HG03565 (cell line): ENCODE measurements at regions not wholly inside any gene's neighbourhood (a gene's known extent, or its start where the extent isn't known, plus 50 kb on each side); places are given as distances from the start of the nearest gene placed in this dataset.
"Not testable (repeated sequence)": the region's sequence is repeated elsewhere in the genome, so short reads cannot be mapped to it uniquely, and the experiment has no call there.

Experiments
- ATAC-seq: cut with Tn5 transposase; IDR thresholded peaks from one replicate; pipeline ENCODE4 v1.9.1; 2021; ENCODE audit warnings: mild to moderate bottlenecking, moderate library complexity; ENCODE audit not compliant: unreplicated experiment

DNA sequence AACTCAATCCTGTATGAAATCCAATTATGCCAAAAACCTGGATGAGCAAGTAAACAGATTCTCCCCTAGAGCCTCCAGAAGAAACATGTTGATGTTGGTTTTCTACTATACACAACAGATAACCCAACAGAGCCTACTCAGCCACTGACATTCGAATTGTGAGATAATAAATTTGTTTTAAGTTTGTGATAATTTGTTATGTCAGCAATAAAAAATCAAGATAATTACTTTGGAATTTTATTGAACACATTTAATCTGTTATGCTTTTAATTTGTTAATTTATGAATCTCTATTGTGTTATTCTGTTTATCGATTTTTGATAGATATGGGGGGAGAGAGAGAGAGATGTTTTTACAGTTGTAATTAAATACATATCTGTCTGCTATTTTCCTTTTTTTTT lies 1016.1 kb upstream of the PCDH7 start:
- no peak for ATAC-seq

DNA sequence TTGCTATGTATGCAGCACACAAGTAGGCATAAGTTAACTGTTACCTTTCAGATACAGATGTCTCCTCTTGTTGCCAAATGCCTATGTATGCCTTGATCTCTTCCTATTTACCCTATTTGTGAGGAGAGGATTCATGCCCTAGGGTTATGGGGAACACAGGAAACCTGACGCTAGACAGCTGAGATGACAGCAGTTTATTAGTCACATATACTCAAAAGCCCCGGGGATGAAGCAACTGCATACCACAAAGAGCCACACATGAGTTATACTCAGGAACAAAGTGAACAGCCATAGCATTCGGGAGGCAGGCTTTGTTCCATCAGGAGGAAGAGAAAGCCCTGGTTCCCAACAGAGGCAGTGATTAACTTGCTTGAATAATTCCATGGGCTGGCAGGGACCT lies 1011.7 kb upstream of the PCDH7 start:
- no peak for ATAC-seq

DNA sequence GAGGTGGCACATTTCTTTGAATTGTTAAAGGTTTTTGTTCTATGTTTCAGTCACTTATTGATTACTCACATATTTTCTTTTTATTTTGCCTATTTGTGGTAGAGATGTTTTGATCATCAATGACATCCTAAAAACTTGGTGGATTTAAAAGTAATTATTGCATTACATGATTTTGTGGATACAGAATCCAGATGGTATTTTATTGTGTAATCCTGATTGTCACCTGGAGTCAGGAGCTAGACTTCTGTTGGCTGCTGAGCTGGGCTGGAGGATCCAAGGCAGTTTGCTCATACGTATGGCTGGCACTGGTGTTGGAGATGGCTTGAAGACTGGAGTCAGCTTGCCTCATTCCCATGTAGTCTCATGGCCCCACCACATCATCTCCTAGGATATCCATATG lies 1009.6 kb upstream of the PCDH7 start:
- no peak for ATAC-seq

DNA sequence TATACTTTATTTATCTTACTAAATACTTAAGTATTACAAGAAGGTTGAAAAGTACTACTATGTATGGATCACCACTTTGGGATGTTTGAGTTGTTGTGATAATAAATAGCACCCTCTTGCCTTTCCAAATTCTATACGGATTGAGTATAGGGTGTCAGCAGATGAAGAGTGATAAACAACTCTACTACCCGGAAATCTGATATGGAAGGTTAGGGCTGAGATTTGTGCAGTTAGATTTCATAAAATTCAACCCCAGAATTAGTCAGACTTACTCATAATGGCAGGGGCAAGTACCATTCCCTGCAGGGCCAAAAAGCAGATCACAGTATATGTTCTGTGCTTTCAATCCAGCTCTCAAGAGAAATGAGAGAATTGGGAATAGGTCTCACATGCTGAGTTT lies 1008.9 kb upstream of the PCDH7 start:
- no peak for ATAC-seq

DNA sequence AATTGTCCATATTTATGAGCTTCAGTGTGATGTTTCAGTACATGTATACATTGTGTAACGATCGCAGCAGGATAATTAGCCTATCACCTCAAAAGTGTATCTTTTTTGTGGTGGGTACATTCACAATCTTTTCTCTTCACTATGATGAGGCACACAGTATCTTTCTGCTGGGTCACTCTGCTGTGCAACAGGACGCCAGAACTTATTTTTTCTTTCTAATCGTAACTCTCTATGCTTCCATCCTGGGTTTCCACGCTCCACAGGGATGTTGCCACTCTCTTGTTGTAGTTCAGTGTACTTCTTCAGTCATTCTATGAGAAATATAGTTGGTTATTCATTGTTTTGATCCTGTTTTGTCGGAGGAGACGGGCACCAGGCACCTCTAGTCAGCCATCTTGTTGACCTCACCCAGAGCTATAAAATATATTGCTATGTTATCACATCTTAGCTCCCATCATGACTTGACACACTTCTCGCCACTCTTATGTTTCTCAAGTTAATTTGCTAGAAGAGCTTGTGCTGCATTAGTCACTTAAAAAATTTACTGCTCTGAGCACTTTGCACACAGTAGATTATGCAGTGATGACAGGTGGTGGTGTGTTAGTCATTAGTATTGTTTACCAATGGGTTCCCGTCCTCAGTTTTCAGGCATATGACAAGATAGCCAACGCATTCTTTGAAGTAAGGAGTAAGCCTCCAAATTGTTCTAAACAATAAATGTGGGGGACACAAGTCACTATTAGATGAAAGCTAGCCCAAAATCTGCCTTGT lies 1002.7 kb upstream of the PCDH7 start:
- ATAC-seq: no peak

DNA sequence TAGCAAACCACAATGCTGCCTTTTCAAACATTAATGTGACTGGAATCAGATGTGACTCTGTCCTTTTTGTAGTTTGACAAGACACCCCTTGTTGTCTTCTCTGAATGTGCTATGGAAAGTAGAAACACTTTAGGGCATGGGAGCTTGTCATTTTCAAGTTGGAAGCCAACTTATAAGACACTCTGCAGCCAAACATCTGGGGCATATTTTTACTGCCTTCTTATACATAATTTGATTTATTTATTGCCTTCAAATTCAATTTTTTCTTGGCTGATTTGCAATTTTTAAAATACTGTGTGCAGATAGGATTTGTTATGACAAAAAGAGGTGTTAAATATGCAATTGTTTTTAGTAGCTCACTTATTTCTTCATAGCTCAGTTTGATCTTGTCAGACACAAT lies 1002.0 kb upstream of the PCDH7 start:
- no peak for ATAC-seq

DNA sequence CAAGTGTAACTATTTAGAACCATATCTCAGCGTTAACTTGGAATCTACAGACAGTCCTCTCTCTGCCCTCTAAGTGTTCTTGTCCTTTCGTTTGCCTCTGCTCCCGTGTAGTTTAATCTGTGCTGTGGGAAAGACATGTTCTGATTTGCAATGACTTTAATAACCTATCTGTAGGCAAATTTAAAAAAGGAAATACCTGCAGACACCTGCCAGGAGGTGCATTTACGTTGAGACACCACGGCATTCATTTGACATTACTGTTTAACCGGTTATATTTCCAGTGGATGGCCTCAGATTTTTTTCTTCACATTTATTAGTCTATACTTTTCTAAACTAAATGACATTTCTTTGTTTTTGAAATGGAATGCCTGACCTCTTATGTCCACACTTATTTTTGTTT lies 997.9 kb upstream of the PCDH7 start:
- ATAC-seq: no peak

DNA sequence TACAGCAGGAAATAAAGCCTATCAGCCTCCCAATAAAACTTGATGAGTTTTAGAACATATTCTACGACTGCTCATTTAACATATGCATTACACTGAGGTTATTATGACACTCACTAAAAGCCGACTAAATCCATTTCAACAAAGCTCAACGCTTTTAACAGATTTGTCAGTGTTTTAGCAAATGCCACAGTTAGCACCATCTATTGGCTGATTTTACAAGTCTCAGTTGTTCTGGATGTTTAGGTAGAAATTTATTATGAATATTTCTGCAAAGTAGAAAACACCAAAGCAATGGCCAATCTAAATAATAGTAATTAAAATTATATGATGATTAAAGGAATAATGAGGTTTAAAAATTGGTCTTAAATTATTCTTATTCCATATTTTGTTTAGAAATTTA lies 993.2 kb upstream of the PCDH7 start:
- ATAC-seq: no peak

DNA sequence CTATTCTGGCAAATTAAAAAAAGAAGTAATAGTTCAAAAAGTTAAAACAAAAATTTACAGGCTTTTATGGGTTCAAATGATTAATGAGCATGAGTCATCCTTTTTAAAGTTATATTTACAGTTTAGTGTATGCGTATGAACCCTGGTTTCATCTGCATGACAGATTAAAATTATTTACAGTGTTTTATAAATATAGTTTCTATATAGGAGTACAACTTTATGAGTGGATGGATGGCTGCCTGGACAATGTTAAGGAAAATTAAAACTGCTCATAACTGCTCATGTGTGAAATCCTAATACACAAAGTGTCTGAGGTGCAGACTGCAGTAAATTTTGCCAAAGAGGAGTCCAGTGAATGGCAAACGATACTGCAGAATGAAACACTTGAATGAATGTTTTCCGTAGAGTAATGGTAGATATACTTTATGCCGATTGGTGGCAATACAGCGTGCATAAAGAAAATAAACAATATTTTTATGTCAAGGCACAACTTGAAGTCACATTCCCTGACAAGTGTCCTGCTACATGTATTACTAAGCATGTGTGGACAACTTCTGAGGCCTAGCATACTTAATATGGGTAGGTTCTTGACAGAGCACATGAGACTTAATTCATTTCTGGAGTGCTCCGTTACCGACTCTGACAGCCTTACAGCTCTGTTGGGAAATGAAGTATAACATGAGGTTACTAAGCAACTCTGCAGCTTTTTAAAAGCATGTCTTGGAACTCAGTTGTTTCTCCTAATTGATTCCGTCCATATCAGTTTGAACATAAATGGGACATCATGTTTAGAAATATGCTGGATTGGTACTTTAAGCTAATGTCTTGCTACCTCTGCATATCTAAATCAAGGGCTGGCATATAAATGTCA lies 985.6 kb upstream of the PCDH7 start:
- ATAC-seq: no peak

DNA sequence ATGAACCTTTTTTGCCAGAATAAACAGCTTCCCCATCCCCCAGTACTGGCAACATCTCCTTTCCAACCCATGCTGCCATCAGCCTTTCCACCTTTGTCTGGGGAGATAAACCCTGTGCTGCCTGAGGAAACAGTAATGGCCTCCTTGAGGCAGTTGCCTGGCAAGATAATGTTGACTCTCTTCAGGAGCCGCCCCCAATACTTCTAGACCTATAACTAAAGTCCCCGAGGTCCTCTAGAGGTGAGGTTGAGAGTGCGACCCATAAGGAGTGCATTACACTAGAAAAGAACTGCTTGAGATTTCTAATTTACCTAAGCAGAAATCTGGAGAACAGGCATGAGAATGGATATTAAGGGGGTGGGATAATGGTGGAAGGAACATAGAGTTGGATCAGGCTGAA lies 963.2 kb upstream of the PCDH7 start:
- no peak for ATAC-seq

DNA sequence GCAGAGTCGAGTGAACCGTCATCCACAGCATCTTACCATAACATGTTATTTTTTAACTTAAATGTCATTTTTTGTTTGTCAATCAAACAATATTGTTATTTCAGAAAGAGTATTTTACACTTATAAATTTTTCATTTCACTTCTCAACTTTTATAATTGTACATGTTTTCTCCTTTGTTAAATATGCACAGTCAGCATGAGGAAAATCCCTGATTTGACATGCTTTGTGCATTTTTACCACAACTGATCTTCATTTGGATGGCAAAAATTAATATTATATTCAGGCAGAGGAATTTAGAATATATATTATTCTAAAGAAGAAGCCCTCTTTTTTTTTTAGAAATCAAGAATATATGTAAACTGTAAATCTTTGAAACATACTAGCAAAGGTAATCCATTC lies 958.0 kb upstream of the PCDH7 start:
- no peak for ATAC-seq

DNA sequence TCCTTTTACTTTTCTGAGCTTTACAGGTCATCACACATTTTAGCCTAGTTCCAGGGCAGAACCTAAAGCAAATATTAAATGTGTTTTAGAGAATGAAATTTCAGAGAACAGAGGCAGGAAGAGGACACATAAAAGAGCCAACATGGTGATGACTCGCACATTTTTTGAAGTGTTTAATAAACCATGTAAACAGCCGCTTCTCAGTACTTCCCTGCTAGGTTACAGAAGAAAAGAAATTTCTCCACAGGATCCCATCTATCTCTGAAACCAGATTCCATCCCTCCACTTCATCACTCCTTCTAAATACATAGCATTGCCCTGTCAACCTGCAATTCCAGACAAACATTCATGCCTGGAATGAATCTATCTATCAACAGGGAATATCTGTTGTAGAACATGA lies 949.5 kb upstream of the PCDH7 start:
- no peak for ATAC-seq

DNA sequence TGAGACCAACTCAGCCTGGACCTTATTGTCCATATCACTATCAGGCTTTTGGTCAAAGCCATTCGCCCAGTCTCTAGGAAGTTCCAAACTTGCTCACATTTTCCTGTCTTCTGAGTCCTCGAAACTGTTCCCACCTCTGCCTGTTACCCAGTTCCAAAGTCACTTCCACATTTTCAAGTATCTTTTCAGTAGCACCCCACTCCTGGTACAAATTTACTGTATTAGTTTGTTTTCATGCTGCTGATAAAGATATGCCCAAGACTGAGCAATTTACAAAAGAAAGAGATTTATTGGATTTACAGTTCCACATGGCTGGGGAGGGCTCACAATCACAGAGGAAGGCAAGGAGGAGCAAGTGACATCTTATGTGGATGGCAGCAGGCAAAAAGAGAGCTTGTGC lies 932.0 kb upstream of the PCDH7 start:
- not testable (repeated sequence) for ATAC-seq

DNA sequence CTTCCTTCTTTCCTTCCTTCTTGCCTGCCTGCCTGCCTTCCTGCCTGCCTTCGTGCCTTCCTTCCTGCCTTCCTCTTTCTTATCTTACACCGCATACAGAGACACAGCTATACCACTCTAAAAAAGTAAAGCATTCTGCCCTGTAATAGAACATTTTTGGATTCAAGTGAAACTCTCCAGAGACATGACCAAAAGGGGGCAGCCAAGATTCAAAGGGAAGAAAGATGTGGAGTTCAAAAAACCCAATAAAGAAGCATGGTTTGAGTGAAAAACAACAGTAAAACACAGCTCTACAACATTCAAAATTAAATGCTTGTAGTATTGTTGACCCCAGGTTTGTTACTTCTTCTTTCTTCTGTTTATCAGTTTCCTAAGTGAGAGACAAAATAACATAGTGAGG lies 914.9 kb upstream of the PCDH7 start:
- no peak for ATAC-seq

DNA sequence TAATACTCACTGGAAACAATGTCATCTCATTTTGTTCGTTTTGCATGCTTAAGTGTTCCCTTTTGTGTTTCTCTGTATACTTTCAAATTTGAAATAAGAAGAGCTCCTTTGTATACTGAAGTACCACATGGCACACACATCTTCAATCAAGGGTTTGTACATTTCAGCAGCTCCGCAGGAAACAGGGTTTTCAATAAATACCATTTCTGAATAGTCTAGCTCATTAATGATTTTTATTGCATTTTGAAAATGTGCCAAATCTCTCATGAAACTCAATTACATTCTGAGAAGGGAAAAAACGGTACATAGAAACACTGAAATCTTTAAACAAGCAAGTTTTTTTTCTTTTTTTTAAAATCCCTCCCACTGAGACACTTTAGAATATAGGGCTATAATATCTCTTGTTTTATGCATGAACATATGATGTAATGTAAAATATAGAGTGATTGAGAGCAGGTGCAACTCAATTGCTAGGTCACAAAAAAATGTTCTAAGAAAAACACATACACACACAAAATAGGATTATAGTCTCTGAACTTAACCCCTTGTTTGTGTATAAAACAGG lies 914.2 kb upstream of the PCDH7 start:
- ATAC-seq: no peak

DNA sequence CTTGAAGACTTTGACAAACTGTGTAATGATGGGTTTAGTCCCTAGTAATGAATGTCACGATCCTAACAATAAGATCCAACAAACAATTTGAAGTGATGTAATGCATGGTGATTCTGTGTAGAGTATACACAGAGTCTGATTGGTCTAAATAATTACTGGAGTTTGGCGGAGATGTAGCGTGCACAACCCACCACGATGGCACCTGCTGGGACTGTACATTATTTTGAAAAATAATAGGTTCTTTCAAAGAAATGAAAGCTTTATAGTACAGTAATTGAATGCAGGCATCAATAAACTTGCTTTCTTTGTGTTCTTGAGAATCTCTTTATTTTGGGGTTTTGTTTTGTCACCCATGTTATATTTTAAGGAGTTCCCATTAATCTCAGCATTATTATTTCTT lies 902.2 kb upstream of the PCDH7 start:
- no peak for ATAC-seq

DNA sequence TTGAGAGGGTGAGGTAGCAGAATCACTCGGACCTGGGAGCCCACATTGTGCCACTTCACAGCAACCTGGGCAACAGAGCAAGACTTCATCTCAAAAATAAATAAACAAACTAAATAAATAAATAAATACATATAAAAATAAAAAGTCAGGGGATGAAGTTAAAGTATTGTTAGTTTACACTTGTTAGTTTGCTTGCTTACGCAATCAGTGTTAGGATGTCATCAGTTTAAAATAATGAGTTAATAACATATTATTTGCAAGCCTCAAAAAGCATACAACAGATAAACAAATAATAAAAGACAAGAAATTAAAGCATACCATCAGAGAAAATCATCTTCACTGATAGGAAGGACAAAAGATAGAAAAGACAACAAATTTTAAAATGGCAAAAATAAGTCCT lies 891.1 kb upstream of the PCDH7 start:
- no peak for ATAC-seq

DNA sequence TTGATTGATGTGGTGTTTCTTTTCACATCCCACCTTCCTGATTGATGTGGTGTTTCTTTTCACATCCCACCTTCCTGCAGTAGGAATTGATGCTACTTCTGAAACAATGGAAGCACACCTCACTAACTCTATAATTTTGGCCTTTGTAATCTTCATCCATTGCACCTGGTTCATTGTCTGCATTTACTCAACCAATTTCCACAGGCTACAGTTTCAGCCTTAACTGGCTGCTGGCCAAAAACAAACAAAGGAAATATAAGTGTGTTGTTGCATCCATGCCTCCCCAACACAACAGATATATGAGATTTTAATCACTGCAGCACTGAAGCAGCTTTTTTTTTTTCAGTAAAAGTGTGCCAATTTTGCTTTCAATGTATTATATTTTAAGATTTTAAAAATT lies 867.6 kb upstream of the PCDH7 start:
- no peak for ATAC-seq

DNA sequence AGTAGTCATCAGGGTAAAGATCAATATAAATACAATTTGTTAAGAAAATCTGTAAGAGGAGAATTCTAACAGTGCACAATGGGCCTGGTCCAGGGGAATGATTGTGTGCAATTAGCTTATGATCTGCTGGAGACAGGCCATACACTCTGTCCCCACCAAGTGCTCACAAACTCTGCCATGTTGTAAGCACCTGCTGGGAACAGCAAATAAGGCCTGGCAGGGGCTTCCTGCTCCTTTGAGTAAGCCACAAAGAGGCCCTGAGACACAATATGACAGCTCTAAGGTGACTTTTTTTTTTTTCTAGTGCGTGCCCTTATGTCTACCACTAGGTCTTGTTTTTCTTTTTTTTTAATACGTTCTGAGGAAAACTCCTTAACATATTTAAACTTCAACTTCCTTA lies 866.3 kb upstream of the PCDH7 start:
- no peak for ATAC-seq

DNA sequence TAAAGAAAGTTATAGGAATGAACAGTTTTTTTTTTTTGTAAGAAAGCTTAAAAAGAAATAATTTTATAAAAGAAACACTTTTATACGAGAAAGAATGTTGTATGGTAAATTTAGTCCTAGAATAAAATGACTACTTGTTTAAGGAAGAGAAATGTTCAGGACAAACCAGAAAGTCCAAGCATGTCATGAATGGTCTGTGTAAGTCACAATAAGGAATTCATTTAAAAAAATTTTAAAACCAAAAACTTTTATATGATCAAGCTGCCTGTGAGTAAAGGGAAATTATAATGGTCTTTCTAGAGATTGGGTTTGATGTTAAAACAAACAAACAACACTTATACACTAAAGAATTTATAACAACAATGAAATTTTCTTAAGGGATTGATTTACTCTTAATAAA lies 858.9 kb upstream of the PCDH7 start:
- no peak for ATAC-seq

DNA sequence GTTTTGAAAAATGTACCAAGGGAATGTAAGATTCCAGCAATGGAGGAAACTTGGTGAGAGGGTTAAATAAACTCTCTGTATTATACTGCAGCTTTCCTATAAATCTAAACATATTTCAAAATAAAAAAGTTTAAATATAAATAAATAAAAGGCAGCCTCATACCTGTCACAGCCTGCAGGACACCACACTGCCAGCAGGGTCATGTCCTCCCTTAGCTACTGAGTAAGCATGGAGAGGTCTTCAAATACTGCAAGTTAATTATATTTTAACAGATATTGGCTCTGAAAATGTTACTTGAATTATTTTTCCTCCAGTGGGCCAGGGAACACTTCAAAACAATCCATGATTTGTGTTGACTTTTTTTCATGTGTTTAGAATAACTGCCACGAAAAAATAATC lies 852.8 kb upstream of the PCDH7 start:
- no peak for ATAC-seq

DNA sequence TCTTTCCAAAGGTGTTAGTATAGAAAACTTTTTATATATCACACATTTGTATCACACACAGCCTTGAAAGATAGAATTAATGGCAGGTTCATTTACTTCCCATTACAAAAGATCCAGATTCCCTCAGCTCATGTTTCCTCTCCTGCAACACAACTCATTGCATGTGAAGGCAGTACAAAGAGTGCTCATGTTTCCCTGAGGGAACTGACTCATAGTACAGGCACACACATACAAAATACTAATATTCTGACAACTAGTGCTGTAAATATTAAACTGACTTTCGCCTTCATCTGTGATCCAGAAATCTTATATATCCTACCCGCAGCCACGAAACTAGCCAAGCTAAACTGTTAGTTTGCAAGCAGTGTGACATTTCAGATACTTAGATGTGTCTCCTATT lies 819.8 kb upstream of the PCDH7 start:
- no peak for ATAC-seq
